PFSK-1 (cell line): ENCODE measurements at regions not wholly inside any gene's neighbourhood (a gene's known extent, or its start where the extent isn't known, plus 50 kb on each side); places are given as distances from the start of the nearest gene placed in this dataset.

Source experiments
- FOXP2 ChIP-seq: optimal IDR thresholded peaks from 2 replicates; pipeline ENCODE3; 2011; ENCODE audit warnings: borderline replicate concordance, control low read depth, inconsistent platforms; ENCODE audit not compliant: insufficient read depth; ENCODE audit errors: extremely low read length, extremely low read depth
- POLR2AphosphoS5 ChIP-seq: IDR thresholded peaks from 2 replicates; pipeline ENCODE4 v1.6.1; 2012; ENCODE audit warnings: low read depth, mild to moderate bottlenecking, control low read depth, low read length, moderate library complexity
- REST ChIP-seq, 2 experiments: IDR thresholded peaks; 2 replicates each; pipeline versions ENCODE4 v1.6.1 to v1.8.0; 2011 to 2012; ENCODE audit warnings: low read depth in 2 of 2, low read length in 2 of 2, control low read depth in 1 of 2, inconsistent platforms in 1 of 2, mild to moderate bottlenecking in 1 of 2, moderate library complexity in 1 of 2; ENCODE audit not compliant: insufficient read depth in 1 of 2
- SIN3A ChIP-seq: IDR thresholded peaks from 2 replicates; pipeline ENCODE4 v1.6.1; 2012; ENCODE audit warnings: mild to moderate bottlenecking, low read length, moderate library complexity, borderline replicate concordance; ENCODE audit not compliant: insufficient read depth
- TAF1 ChIP-seq: IDR thresholded peaks from 2 replicates; pipeline ENCODE4 v1.6.1; 2012; ENCODE audit warnings: low read length, control low read depth, borderline replicate concordance; ENCODE audit not compliant: insufficient read depth

GRCh38 chr13:30133996-30134395 is 173.4 kb downstream of the KATNAL1 start:
- TF ChIP-seq SIN3A (no peak), FOXP2 (no peak), REST (IDR thresholded peaks at IDR 0.05; ENCODE audit: insufficient read depth in 1 of 2, low read depth in 2 of 2, low read length in 2 of 2) (no peak), TAF1 (no peak), POLR2AphosphoS5 (no peak)

- TF ChIP-seq TAF1 (no peak), FOXP2 (no peak), REST (IDR thresholded peaks at IDR 0.05; ENCODE audit: insufficient read depth in 1 of 2, low read depth in 2 of 2, low read length in 2 of 2) (no peak), POLR2AphosphoS5 (no peak), SIN3A (no peak)
Measured at GRCh38 chr13:30133554-30133912, 173.8 kb downstream of the KATNAL1 start.

- TF ChIP-seq POLR2AphosphoS5 (no peak), FOXP2 (peak; percentile 62)
Measured at GRCh38 chr13:30132623-30133553, 174.5 kb downstream of the KATNAL1 start.

- TF ChIP-seq SIN3A (no peak), POLR2AphosphoS5 (no peak), FOXP2 (no peak), REST (IDR thresholded peaks at IDR 0.05; ENCODE audit: insufficient read depth in 1 of 2, low read depth in 2 of 2, low read length in 2 of 2) (no peak), TAF1 (no peak)
Measured at GRCh38 chr13:30129411-30129810, 177.9 kb downstream of the KATNAL1 start.

GRCh38 chr13:30128591-30128990 is 178.8 kb downstream of the KATNAL1 start:
- no peak for TF ChIP-seq SIN3A
- no peak for TF ChIP-seq REST (IDR thresholded peaks at IDR 0.05; ENCODE audit: insufficient read depth in 1 of 2, low read depth in 2 of 2, low read length in 2 of 2)
- TF ChIP-seq POLR2AphosphoS5: no peak
- TF ChIP-seq FOXP2: no peak
- TF ChIP-seq TAF1: no peak
